NOMO-1 treated with dmso at 0.1 percent for 144 hours (cell line): ENCODE measurements at regions not wholly inside any gene's neighbourhood (a gene's known extent, or its start where the extent isn't known, plus 50 kb on each side); places are given as distances from the start of the nearest gene placed in this dataset.
A peak's percentile ranks its signal among the peaks of the same experiment; 100 is the strongest.

Experiments
- DNase-seq: peaks from one replicate; lab custom pipeline; 2025; ENCODE audit not compliant: unreplicated experiment; lab: John Stamatoyannopoulos, UW

GRCh38 chr6:8506126-8506525, 70.8 kb upstream of the SLC35B3 start:
- no peak for DNase-seq

DNA sequence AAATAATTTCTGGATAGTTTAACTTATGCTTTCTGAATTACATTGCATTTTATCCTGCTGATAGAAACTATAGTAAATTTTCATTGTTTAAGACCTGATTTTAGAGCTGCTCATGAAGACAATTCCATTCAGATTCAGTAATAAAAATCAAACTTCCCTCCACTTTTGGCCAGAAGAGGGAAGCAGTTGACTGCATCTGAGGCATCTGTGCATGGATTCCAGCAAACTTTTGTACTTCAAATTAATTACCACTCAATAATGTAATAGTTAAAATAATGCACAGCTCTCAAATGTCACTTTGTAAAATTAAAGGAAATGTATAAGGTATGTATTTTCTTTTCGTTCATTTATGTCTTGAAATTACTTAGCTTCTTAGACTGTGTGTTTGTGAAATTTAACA, 64.2 kb upstream of the SLC35B3 start:
- no peak for DNase-seq

DNA sequence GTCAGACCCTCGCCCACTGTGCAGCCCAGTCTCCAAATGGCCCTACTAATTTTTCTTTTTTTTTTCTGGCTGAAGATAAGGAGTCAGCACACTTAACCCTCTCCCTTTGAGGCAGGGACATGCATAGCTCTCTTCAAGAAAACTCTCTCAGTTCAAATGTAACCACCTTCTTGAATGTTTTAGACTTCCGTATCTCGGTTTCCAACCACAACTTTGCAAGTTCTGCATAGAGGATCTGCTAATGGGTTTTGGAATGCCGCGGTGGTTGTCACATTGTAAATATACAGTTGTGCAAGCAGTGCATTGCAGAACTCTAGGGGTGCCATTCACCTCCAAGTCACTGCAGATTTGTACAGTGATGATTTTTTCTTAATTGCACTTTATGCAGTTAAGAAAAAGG, 59.4 kb upstream of the SLC35B3 start:
- peak; percentile 10 for DNase-seq

DNA sequence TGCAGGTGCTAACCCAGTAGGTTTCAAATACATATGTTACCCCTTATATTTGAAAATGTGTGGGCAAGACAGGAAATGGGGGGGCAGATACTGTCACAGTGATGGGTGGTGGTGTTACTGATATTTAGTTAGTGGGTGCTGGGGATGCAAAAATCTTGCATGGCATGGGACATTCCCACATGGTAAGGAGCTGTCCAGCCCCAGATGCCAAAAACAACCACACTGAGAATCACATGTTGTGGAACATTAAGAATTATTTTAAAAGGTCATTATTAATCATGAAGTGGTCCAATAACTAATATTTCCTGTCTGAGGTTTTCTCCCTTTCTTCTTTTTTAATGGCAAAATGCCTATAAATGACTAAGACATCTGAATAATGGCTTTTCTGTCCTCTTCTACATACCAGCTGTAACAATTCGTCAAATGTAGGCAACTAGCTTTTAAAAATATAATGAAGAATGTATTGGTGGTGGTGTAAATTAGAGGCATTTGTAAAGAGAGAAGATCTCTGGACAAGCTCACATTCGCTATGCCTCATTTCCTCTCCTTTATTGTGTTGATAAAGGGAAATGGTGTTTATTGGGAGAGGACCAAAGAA, 57.3 kb upstream of the SLC35B3 start:
- DNase-seq = no peak
